ENCODE measurements at regions not wholly inside any gene's neighbourhood (a gene's known extent, or its start where the extent isn't known, plus 50 kb on each side); places are given as distances from the start of the nearest gene placed in this dataset.
"Not testable (repeated sequence)": the region's sequence is repeated elsewhere in the genome, so short reads cannot be mapped to it uniquely, and the experiment has no call there.

DNA sequence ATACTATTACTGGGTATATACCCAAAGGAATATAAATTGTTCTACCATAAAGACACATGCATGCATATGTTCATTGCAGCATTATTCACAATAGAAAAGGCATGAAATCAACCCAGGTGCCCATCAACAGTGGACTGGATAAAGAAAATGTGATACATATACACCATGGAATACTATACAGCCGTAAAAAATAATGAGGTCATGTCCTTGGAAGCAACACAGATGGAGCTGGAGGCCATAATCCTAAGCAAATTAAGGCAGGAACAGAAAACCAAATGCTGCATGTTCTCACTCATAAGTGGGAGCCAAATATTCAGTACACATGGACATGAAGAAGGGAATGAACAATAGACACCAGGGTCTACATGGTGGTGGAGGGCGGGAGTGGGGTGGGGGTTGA is 241.9 kb upstream of the NFIA start:
- H3K9me3 ChIP-seq, H3K36me3 ChIP-seq, H3K4me3 ChIP-seq, H3K27me3 ChIP-seq, DNase-seq: not testable (repeated sequence)

GRCh38 chr1:60835649-60836048 is 246.7 kb upstream of the NFIA start:
- Histone ChIP-seq H3K36me3 (no peaks in the 10 kb centered on the region), H3K9me3 (no peaks in the 10 kb centered on the region), H3K4me3 (no peak overlapping the region), H3K27me3 (no peaks in the 10 kb centered on the region)
- DNase-seq, result no peak

GRCh38 chr1:60833173-60833572 is 249.2 kb upstream of the NFIA start:
- no peak for DNase-seq
- Histone ChIP-seq H3K4me3 (no peak overlapping the region), H3K9me3 (no peaks in the 10 kb centered on the region), H3K36me3 (no peaks in the 10 kb centered on the region), H3K27me3 (no peaks in the 10 kb centered on the region)

DNA sequence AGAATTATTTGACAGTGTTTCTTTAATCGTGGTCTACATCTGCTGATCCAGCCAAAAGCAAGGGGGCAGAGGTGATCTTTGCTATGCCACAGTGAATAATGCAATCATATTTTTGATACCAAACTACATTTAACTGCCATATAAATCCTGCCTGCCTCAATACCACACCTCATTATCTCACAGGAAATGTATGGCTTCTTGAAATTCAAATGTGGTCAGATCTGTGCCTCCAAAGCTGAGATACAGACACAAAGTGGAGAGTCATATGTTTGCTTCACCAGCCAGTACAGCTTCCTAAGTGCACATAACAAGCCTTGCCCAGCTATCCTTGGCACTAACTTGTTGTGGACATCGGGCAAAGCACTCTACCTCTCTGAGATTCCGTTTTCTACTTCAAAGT is 250.0 kb upstream of the NFIA start:
- H3K36me3 ChIP-seq, result no peaks in the 10 kb centered on the region
- no peaks in the 10 kb centered on the region for H3K27me3 ChIP-seq
- H3K9me3 ChIP-seq, result no peaks in the 10 kb centered on the region
- DNase-seq, result no peak
- H3K4me3 ChIP-seq, result no peak overlapping the region

DNA sequence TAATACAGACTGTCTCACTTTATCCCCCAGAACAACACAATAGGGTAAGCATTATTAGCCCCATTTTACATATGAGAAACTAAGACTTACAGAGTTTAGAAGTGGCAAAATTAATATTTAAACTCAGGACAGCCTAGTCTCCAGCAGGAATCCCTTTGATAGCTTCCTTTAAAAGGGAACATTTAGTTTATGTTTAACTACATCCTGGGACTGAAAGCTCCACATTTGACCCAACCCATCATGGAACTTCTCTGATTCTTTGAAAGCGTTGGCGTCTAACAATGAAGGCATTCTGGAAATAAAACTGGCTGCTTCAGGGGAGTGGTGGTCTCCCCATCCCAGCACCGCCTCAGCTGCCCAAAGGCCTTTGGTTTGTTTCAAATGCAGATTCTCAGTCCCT is 250.6 kb upstream of the NFIA start:
- no peaks in the 10 kb centered on the region for H3K9me3 ChIP-seq
- no peak for DNase-seq
- no peaks in the 10 kb centered on the region for H3K36me3 ChIP-seq
- no peaks in the 10 kb centered on the region for H3K27me3 ChIP-seq
- no peak overlapping the region for H3K4me3 ChIP-seq

DNA sequence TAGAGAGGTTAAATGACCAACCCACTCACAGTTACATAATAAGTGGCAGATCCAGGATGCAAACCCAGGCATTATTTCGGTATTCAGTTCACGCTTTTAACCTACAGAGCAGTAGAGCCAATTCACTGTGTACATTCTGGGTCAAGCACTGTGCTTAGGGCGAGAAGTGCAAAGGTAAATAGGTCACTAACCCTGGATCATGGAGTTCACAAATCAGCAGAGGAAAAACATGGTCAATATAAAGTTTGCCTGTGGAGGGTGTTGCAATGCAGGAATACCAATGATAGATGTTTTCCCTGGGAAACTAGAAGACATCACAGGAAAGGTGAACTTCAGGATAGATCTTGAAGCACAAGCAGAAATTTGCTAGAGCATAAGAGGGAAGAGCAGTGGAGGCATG is 253.4 kb upstream of the NFIA start:
- Histone ChIP-seq H3K9me3 (no peaks in the 10 kb centered on the region), H3K27me3 (no peaks in the 10 kb centered on the region), H3K4me3 (no peak overlapping the region), H3K36me3 (no peaks in the 10 kb centered on the region)
- no peak for DNase-seq

DNA sequence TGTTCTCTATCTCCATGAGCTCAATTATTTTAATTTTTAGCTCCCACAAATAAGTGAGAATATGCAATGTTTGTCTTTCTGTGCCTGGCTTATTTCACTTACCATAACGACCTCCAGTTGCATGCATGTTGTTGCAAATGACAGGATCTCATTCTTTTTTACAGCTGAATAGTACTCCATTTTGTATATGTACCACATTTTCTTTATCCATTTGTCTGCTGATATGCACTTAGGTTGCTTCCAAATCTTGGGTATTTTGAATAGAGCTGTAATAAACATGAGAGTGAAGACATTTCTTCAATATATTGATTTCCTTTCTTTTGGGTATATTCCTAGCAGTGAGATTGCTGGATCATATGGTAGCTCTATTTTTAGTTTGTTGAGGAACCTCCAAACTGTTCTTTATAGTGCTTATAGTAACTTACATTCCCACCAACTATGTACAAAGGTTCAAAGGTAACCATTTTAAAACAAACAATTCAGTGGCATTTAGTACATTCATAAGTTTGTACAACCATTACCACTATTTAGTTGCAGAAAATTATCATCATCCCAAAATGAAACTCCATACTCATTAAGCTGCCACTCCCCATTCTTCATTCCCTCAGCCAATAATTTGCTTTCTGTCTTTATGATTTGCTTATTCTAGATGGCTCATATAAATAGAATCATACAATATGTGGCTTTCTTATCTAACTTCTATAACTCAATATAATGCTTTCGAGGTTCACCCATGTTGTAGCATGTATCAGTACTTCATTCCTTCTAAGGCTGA is 255.9 kb upstream of the NFIA start:
- H3K36me3 ChIP-seq, result no peaks in the 10 kb centered on the region
- no peaks in the 10 kb centered on the region for H3K9me3 ChIP-seq
- no peak for DNase-seq
- no peak overlapping the region for H3K4me3 ChIP-seq
- H3K27me3 ChIP-seq, result no peaks in the 10 kb centered on the region

DNA sequence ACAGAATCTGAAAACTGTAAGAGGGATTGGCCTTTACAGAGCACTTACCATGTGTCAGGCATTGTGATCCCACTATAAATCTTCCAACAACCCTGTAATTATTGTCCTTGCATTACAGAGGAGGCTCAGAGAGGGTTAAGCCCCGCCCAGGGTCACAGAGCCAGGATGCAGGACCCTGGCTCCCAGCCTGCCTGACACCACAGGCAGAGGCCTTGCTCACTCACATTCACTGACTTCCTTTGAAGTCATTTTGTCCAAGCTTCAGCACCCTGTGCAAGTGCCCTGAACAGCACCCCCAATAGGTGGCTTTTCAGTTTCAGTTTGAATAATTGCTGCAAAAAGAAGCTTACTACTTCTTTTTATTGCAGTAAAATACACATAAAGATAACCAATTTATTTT is 256.8 kb upstream of the NFIA start:
- H3K4me3 ChIP-seq, result no peak overlapping the region
- H3K9me3 ChIP-seq, result no peaks in the 10 kb centered on the region
- no peaks in the 10 kb centered on the region for H3K27me3 ChIP-seq
- DNase-seq, result no peak
- H3K36me3 ChIP-seq, result no peaks in the 10 kb centered on the region

DNA sequence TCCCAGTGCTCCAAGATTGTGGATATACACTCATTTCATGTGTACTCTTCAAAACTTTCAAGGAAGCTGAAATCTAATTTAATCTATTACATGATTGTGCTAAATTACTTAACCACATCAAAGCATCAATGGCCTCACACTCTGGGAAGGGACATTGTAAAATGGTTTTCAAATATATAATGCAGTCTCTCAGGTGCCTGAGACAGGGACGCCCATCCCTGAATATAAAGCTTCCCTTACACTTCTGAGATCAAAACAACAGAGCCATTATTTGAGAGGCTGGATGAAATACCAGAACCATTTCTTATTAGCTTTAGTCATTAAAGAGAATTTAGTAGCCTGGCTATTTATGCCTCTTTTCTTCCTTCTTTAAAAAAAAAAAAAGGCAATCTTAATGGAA is 259.2 kb upstream of the NFIA start:
- no peaks in the 10 kb centered on the region for H3K36me3 ChIP-seq
- no peak overlapping the region for H3K4me3 ChIP-seq
- H3K27me3 ChIP-seq, result no peaks in the 10 kb centered on the region
- no peaks in the 10 kb centered on the region for H3K9me3 ChIP-seq
- no peak for DNase-seq

DNA sequence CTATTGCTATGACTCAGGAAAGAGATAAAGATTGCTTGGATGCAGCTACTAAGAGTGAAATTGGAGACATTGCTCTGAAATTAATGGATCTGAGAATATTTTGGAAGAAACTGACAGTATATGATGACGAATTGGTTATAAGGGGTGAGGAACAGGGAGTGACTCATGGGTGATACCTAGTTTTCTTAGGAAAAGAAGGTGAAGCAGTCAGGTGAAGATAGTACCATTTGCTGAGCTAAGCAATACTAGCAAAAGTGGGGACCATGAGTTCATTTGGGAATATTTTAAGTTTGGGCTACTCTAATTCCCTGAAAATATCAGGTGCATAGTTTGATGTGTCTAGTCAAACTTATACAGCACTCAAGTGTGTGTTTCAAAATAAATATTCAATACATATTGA is 260.1 kb upstream of the NFIA start:
- H3K36me3 ChIP-seq, result no peaks in the 10 kb centered on the region
- DNase-seq, result no peak
- H3K9me3 ChIP-seq, result no peaks in the 10 kb centered on the region
- H3K27me3 ChIP-seq, result no peaks in the 10 kb centered on the region
- H3K4me3 ChIP-seq, result no peak overlapping the region

DNA sequence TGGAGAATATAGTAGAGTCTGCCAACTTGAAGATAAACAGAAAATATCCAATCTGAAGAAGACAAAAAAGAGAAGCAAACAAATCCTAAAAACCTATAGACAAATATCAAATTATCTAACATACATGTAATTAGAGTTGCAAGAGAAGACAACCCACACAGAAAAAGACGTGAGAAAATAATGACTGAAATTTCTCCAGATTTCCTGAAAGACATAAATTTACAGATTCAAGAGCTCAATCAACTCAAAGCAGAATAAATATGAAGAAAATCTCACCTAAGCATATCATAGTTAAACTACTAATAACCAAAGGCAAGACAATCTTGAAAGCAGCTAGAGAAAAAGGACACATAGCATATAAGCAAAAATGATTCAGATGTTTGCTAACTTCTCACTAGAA is 261.2 kb upstream of the NFIA start:
- no peaks in the 10 kb centered on the region for H3K27me3 ChIP-seq

GRCh38 chr1:60818969-60819701 is 263.2 kb upstream of the NFIA start:
- Histone ChIP-seq H3K4me3 (no peak overlapping the region), H3K27me3 (no peaks in the 10 kb centered on the region), H3K36me3 (no peaks in the 10 kb centered on the region), H3K9me3 (no peaks in the 10 kb centered on the region)
- no peak for DNase-seq

More for the DNA sequence above, 261.2 kb upstream of the NFIA start:
- H3K36me3 ChIP-seq, result no peaks in the 10 kb centered on the region
- DNase-seq, result no peak
- H3K9me3 ChIP-seq, result no peaks in the 10 kb centered on the region
- no peak overlapping the region for H3K4me3 ChIP-seq

- Histone ChIP-seq H3K27me3 (no peaks in the 10 kb centered on the region), H3K4me3 (no peak overlapping the region), H3K36me3 (no peaks in the 10 kb centered on the region), H3K9me3 (no peaks in the 10 kb centered on the region)
- no peak for DNase-seq
Measured at GRCh38 chr1:60813071-60813470, 269.3 kb upstream of the NFIA start.

DNA sequence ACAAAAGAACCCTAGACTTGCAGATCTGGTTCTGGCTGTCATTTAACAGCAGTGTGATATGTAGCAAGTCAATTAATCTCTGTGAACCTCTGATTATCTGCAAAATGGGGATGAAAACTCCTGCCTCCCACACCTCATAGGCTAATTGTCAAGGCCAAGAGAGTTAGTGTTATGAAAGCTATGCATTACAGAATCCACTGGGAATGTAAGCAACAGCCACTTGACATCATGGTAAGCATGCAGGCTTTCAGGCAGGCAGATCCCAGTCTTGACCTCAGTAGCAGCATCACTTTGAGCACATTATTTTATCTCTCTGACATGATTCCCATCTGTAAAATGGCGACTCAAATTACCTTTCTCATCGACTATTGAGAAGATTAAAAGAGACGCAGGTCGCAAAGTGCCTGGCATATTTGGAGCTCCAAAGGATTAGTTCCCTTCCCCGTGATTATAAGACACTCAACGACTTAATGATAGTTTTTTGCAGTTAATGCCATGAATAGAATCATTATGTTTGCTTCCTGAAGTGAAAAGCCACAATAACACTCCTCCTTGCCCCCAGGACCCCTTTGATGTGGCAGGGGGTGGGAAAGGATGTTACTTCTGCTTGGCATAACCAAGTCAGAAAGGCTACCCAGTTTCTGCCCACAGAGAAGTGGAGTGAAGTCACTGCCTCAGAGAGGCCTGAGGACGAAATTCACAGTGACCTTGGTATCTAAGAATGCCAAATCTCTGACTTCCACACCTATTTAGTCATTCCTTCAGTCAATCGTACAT is 273.0 kb upstream of the NFIA start:
- H3K36me3 ChIP-seq, result no peaks in the 10 kb centered on the region
- H3K9me3 ChIP-seq, result no peaks in the 10 kb centered on the region
- DNase-seq, result no peak
- no peaks in the 10 kb centered on the region for H3K27me3 ChIP-seq
- no peak overlapping the region for H3K4me3 ChIP-seq

DNA sequence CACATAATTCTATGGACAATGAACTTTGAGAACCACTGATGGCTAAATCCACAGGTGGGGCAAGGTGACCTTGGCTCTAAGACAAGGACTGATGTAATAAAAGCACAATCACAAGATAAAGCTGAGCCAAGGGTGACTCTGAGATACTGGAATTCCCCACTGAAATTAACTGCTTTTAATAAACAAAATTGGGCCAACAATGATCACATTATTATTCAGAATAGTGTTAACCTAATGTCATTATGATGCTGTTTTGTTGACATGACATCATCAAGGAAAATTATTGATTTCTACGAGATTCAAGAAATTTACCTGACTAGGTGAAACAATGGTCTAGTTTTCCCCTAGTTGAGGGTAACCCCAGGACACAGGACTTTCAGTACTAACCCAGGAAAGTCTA is 273.7 kb upstream of the NFIA start:
- no peaks in the 10 kb centered on the region for H3K36me3 ChIP-seq
- H3K4me3 ChIP-seq, result no peak overlapping the region
- H3K9me3 ChIP-seq, result no peaks in the 10 kb centered on the region
- no peak for DNase-seq
- H3K27me3 ChIP-seq, result no peaks in the 10 kb centered on the region

- no peaks in the 10 kb centered on the region for H3K9me3 ChIP-seq
- no peak for DNase-seq
- no peaks in the 10 kb centered on the region for H3K27me3 ChIP-seq
- H3K4me3 ChIP-seq, result no peak overlapping the region
- H3K36me3 ChIP-seq, result no peaks in the 10 kb centered on the region
Measured at GRCh38 chr1:60802884-60803283, 279.5 kb upstream of the NFIA start.

GRCh38 chr1:60797351-60797750 is 285.0 kb upstream of the NFIA start:
- H3K27me3 ChIP-seq, result no peaks in the 10 kb centered on the region
- no peak for DNase-seq
- no peaks in the 10 kb centered on the region for H3K9me3 ChIP-seq
- no peak overlapping the region for H3K4me3 ChIP-seq
- H3K36me3 ChIP-seq, result no peaks in the 10 kb centered on the region

Data from MG63 (cell line).